ENCODE measurements at regions not wholly inside any gene's neighbourhood (a gene's known extent, or its start where the extent isn't known, plus 50 kb on each side); places are given as distances from the start of the nearest gene placed in this dataset.
A peak's percentile ranks its signal among the peaks of the same experiment; 100 is the strongest.

GRCh38 chr2:67346718-67347407 lies 50.3 kb upstream of the ETAA1 start:
- DNase-seq (ENCODE audit: insufficient read length, low spot score) = no peak
- peak; percentile 42 for FAIRE-seq
